GM12874 (cell line): ENCODE measurements at regions not wholly inside any gene's neighbourhood (a gene's known extent, or its start where the extent isn't known, plus 50 kb on each side); places are given as distances from the start of the nearest gene placed in this dataset.

Source experiments
- CTCF ChIP-seq: IDR thresholded peaks from 2 replicates; pipeline ENCODE4 v1.5.1; 2011; ENCODE audit warnings: low read depth, mild to moderate bottlenecking, control low read depth, low read length, moderate library complexity; ENCODE audit not compliant: insufficient read depth

DNA sequence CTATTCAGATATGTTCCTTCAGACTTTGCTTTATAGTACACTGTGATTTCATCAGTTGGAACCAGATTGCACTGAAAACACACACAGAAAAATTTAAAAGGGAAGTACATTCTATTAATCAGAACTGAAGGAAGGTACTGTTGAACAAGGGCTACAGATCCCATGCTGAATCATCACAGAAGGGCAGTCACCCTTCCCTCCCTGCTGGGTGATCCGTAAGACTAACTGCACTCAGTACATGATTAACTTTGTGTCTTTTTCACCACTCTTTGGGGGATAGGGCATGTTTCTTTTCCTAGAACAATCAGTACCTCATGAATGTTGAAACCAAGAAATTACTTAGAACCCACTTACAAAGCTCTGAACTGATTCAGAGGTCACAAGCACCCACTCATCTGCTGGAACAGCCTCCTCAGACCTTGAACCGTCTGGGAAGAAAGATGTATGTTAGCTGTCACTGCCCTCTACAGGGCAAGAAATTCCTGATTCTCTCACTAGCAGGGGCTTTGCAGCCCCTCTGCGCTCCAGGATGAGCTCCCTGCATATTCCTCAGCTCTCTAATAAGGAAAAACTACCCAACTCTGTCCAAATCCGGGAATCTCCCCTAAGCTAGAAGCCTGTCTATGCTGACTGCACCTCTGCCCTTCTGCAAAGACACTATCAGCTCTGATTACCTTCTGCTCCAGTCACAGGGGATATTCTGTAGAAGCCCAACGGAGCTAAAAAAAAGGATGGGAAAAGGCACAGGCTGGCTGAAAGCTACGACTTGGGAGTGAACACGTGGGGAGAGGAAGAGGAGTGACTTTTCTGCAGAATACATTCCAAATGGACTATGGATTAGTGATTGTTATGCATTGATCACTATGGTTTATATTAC lies 51.0 kb downstream of the IARS1 start:
- no peak for TF ChIP-seq CTCF

DNA sequence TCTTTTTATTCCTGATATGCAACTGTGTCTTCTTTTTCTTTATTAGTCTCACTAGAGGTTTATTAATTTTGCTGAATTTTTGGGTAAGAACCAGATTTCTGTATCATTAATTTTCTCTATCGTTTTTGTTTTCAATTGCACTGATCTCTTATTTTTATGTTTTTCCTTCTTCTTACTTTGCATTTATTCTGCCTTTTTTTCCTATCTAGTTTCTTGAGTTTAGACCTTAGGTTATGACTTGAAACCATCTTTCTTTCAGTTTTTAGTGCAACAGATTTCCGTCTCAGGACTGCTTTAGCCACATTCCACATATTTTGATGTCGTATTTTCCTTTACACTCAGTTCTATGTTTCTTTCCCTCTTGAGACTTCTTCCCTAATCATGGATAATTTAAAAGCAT lies 56.6 kb downstream of the IARS1 start:
- no peak for TF ChIP-seq CTCF

GRCh38 chr9:92236465-92236864 lies 57.0 kb downstream of the IARS1 start:
- TF ChIP-seq CTCF = no peak

DNA sequence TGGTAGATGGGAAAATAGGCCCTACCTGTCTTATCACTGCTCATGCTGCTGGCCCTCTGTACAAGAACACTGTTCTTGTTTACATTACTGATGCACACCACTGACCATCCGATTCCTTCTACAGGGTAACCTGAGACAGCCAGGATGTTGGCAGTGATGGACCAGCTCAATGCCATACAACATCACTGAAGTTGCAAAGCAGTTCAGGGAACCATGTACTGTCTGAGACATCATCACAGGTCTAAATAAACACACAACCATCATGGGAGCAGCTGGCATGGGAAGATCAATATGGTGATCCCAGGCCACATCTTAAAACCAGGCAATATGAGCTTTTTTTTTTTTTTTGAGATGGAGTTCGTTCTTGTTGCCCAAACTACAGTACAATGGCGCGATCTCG lies 59.0 kb downstream of the IARS1 start:
- TF ChIP-seq CTCF = no peak

GRCh38 chr9:92232190-92232589 lies 61.3 kb downstream of the IARS1 start:
- TF ChIP-seq CTCF = no peak

DNA sequence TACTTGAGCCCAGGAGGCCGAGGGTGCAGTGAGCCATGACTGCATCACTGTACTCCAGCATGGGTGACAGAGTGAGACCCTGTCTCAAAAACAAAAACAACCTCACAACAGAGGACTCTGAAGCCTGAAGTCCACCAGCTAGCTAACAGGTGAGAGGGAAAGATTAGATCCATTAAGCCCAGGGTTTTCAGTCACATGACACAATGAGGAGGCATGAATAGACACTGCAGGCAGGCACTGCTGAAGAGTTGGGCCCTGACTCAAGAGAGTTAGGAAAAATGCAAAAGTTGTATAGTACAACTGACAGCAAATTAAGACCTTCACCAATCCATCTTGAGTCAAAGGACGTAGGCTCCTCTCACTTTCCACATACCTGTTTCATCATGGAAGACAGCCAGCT lies 64.9 kb downstream of the IARS1 start:
- TF ChIP-seq CTCF = no peak

DNA sequence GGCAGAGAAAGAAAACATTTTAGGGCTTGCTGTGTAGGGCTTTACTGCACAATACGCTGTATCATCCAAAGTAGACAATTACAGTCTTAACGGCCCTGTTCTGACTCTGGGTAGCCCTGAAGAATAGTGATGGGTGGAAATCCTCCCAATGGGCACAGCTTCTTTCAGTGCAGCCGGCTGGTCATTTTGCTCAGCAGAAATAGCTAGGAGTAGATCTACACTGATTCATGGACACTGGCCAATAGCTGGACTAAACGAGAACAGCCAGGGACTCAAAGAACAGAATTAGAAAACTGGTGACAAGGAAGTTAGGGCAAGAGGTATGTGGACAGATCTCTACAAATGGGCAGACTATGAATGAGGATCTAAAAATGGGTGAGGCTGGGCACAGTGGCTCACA lies 69.3 kb downstream of the IARS1 start:
- TF ChIP-seq CTCF = no peak

DNA sequence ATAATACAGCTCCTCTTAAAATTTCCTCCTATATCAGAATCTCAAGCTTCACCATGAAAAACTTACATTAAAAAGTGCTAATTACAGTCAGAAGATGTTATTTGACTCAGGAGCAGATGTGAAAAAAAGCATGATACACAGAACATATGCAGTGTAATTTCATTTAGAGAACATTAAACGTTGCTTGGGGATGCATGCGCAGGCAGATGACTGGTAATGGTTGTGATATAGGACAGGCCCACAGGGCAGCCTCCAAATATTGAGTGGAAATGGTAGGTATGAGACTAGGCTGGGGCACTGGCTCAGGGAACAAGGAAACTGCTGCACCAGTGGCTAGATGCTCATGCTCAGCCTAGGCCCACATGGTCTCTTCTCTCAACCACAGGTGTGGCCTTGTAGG lies 69.7 kb downstream of the IARS1 start:
- no peak for TF ChIP-seq CTCF
